K562 (cell line): ENCODE measurements at regions not wholly inside any gene's neighbourhood (a gene's known extent, or its start where the extent isn't known, plus 50 kb on each side); places are given as distances from the start of the nearest gene placed in this dataset.

Experiments used
- ATAC-seq: fragments of 200-7000 bp; cut with Tn5 transposase; 3 replicates; pipeline ENCODE4 v1.9.1; 2020; ENCODE audit warnings: moderate library complexity
- BruUV-seq: library from RNA; stranded (reverse); fragments of 400-500 nt; replicated peaks from 2 replicates; lab custom pipeline; 2021; lab: Mats Ljungman, UMichigan
- CTCF ChIA-PET: fragments of 300-600 bp; formaldehyde crosslinking; extraction: SDS; loops from one replicate; lab custom pipeline; 2021; ENCODE audit warnings: low intra/inter-chr PET ratio; lab: Yijun Ruan, JAX
- POLR2A ChIA-PET: fragments of 300-600, 350-650 bp; sonication (Branson Sonifier 250); formaldehyde crosslinking; extraction: SDS; loops from one replicate; lab custom pipeline; 2021; ENCODE audit warnings: antibody characterized with exemption, inconsistent platforms; lab: Yijun Ruan, JAX
- DNase-seq, 4 experiments: peaks; one replicate each; pipeline versions ENCODE4 v3.0.0 to v3.0.0-alpha.2; 2011 to 2018; ENCODE audit warnings: low spot score in 3 of 4, mixed read lengths in 3 of 4; ENCODE audit errors: extremely low read depth in 1 of 4
- FAIRE-seq: peaks from 2 replicates; lab custom pipeline; 2011; peaks lifted over from hg19 to GRCh38; lab: Jason Lieb, UNC
- H2AFZ ChIP-seq: 2 replicates; pipeline ENCODE4 v1.6.0; 2011; ENCODE audit warnings: low read depth, low read length, control low read depth, inconsistent platforms
- H3K27ac ChIP-seq: fragments of 200-600 bp; 3 replicates; pipeline ENCODE4 v1.8.0; 2011; ENCODE audit warnings: low read depth, mild to moderate bottlenecking, control low read depth, inconsistent platforms, low read length, moderate library complexity, mixed read lengths; ENCODE audit errors: extremely low read depth
- H3K27me3 ChIP-seq, 2 experiments: fragments of 300-600 bp in 1 of 2; 2 replicates in 1 of 2; 3 replicates in 1 of 2; pipeline versions ENCODE4 v1.6.0 to v1.8.0; 2011; ENCODE audit warnings: inconsistent platforms in 2 of 2, low read length in 2 of 2, mild to moderate bottlenecking in 1 of 2, mixed read lengths in 1 of 2, moderate library complexity in 1 of 2; ENCODE audit not compliant: control insufficient read depth in 2 of 2, insufficient read depth in 2 of 2
- H3K36me3 ChIP-seq: fragments of 300-600 bp; 3 replicates; pipeline ENCODE4 v1.8.0; 2011; ENCODE audit warnings: mild to moderate bottlenecking, low read length, inconsistent platforms; ENCODE audit not compliant: control insufficient read depth, insufficient read depth
- H3K4me1 ChIP-seq, 2 experiments: fragments of 200-600 bp in 1 of 2; replicated peaks in 1 of 2; 2 replicates in 1 of 2; 3 replicates in 1 of 2; pipeline versions ENCODE4 v1.5.1 to v1.8.0; 2011; ENCODE audit warnings: inconsistent platforms in 2 of 2, low read length in 2 of 2, mild to moderate bottlenecking in 1 of 2, mixed read lengths in 1 of 2, moderate library complexity in 1 of 2; ENCODE audit not compliant: control insufficient read depth in 2 of 2, insufficient read depth in 2 of 2
- H3K4me2 ChIP-seq: 2 replicates; pipeline ENCODE4 v1.6.1; 2011; ENCODE audit warnings: low read length, control low read depth, inconsistent platforms, mixed read lengths; ENCODE audit not compliant: insufficient read depth
- H3K4me3 ChIP-seq: fragments of 200-600 bp; sonication (generic), shearing (Covaris generic); 2 replicates; pipeline ENCODE4 v1.5.1; 2016; ENCODE audit warnings: control low read depth, inconsistent platforms
- H3K79me2 ChIP-seq: fragments of 200-600 bp; 3 replicates; pipeline ENCODE4 v1.8.0; 2011; ENCODE audit warnings: low read length, inconsistent platforms; ENCODE audit not compliant: control insufficient read depth, insufficient read depth
- H3K9ac ChIP-seq, 2 experiments: 2 replicates each; pipeline versions ENCODE4 v1.6.0 to v1.6.1; 2011; ENCODE audit warnings: low read depth in 2 of 2, low read length in 2 of 2, control low read depth in 1 of 2, inconsistent platforms in 1 of 2, mild to moderate bottlenecking in 1 of 2, mixed read lengths in 1 of 2; ENCODE audit not compliant: insufficient read depth in 1 of 2
- H3K9me1 ChIP-seq: one replicate; pipeline ENCODE4 v1.6.0; 2011; ENCODE audit warnings: inconsistent platforms, mild to moderate bottlenecking, low read length, moderate library complexity; ENCODE audit not compliant: control insufficient read depth, insufficient read depth
- H3K9me3 ChIP-seq: replicated peaks from 2 replicates; pipeline ENCODE4 v1.5.1; 2011; ENCODE audit warnings: low read depth, low read length, inconsistent platforms; ENCODE audit not compliant: control insufficient read depth, insufficient read depth
- H4K20me1 ChIP-seq: replicated peaks from 2 replicates; pipeline ENCODE4 v1.6.1; 2011; ENCODE audit warnings: low read length, inconsistent platforms, mixed read lengths; ENCODE audit not compliant: control insufficient read depth, insufficient read depth
- RB1 ChIP-seq: fragments of 450-650 bp; IDR thresholded peaks from 2 replicates; pipeline ENCODE4 v1.6.1; 2017; ENCODE audit warnings: low read depth, mild to moderate bottlenecking
- REST ChIP-seq, 2 experiments: fragments of 450-650 bp; formaldehyde crosslinking in 1 of 2; IDR thresholded peaks; 2 replicates each; pipeline versions ENCODE4 v1.4.0 to v1.6.1; 2014 to 2020; ENCODE audit warnings: mild to moderate bottlenecking in 2 of 2, borderline replicate concordance in 1 of 2, low read depth in 1 of 2
- WGBS: fragments of 100-300 bp; shearing (Covaris generic); methylation state at CpG from one replicate; pipeline ENCODE4 v1.1.6; 2016; ENCODE audit warnings: low coverage, mixed read lengths; ENCODE audit not compliant: insufficient coverage; ENCODE audit errors: missing lambda C conversion rate; 5-methylcytosine and 5-hydroxymethylcytosine counted together
- in situ Hi-C: fragments of 300-500 bp; cut with MboI; formaldehyde crosslinking; loops from 4 replicates; pipeline ENCODE4 v1.15.0; 2018; ENCODE audit warnings: inconsistent platforms, mixed read lengths
- intact Hi-C: fragments of 100-400 bp; cut with micrococcal nuclease; formaldehyde crosslinking; loops from 2 replicates; pipeline ENCODE4 v1.14.2; 2022

- WGBS = 0% methylated on average over 1 of the region's 1 CpG
Measured at GRCh38 chr14:22025879-22026278, 352.3 kb upstream of the OR4E1 start.

More at GRCh38 chr14:22025879-22026278, 352.3 kb upstream of the OR4E1 start:
- no peaks in the 10 kb centered on the region for H3K79me2 ChIP-seq
- H3K27ac ChIP-seq = no peak overlapping the region
- ChIA-PET CTCF (no interaction called here), POLR2A (no interaction called here)
- H3K9ac ChIP-seq = no peak overlapping the region
- DNase-seq (no peak), ATAC-seq (no peak), FAIRE-seq (no peak)
- H3K4me3 ChIP-seq = no peak overlapping the region
- no peak overlapping the region for H3K4me2 ChIP-seq
- no peaks in the 10 kb centered on the region for H3K27me3 ChIP-seq
- no peaks in the 10 kb centered on the region for H3K36me3 ChIP-seq
- no peaks in the 10 kb centered on the region for H4K20me1 ChIP-seq
- BruUV-seq = no TSS peak
- intact Hi-C loops = no loop called here
- H3K9me3 ChIP-seq = no peaks in the 10 kb centered on the region
- no peak for TF ChIP-seq RB1
- TF ChIP-seq REST (IDR thresholded peaks at IDR 0.05; ENCODE audit: borderline replicate concordance) = no peak
- TF ChIP-seq REST (CRISPR knock-in tag; IDR thresholded peaks at IDR 0.05; ENCODE audit: low read depth) = no peak
- no peaks in the 10 kb centered on the region for H3K9me1 ChIP-seq
- H2AFZ ChIP-seq = no peak overlapping the region
- in situ Hi-C loops = no loop called here
- H3K4me1 ChIP-seq = no peaks in the 10 kb centered on the region
